GM19455 (cell line): ENCODE measurements at regions not wholly inside any gene's neighbourhood (a gene's known extent, or its start where the extent isn't known, plus 50 kb on each side); places are given as distances from the start of the nearest gene placed in this dataset.
"Not testable (repeated sequence)": the region's sequence is repeated elsewhere in the genome, so short reads cannot be mapped to it uniquely, and the experiment has no call there.

Experiments
- ATAC-seq: cut with Tn5 transposase; IDR thresholded peaks from one replicate; pipeline ENCODE4 v1.9.1; 2021; ENCODE audit not compliant: unreplicated experiment

DNA sequence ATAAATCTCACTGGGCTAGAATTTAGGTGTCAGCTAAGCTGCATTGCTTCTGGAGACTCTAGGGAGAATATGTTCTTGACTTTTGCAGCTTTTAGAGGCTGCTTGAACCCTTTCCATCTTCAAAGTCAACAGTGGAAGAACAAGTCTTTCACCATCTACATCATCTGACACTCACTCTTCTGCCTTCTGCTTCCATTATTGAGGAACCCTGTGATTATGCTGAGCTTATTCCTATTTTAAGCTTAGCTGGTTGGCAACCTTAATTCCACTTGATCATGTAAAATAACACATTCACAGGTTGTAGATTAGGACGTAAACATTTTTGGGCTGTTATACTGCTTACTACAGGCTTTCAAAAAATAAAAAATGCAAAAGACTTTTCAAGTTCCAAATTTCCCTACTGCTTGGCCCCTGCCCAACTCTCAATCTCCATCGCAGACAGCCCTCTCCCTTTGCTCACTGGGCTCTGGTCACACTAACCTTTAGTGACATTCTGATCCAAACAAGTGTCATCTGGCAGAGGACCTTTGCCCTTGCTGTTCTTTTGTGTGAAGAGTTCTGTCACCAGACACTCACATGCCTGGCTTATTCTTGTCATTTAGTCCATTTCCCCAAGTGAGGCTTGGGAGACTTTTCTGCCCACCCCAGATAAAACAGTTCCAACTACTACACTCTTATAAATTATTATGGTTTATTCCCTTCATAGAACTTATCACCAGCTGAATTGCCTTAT lies 1056.0 kb downstream of the STIM2 start:
- no peak for ATAC-seq

DNA sequence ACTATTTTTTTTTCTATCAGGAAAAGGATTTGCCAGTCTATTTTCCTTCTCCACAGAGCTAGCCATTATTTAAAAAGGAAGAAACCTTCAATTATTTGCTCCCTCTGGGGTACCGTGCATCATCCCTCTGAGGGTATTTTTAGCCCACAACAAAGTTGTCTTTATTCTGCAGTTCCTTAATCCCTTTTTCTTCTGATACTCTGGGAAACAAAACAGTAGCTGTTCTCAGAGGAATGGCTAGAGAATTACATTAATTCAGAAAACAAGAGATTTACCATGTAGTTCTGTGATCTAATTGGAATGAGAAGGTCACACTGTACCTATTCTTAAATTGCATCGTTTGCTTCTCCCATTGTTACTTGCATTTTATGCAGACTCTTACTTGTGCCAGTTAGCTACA lies 1056.7 kb downstream of the STIM2 start:
- ATAC-seq: no peak

DNA sequence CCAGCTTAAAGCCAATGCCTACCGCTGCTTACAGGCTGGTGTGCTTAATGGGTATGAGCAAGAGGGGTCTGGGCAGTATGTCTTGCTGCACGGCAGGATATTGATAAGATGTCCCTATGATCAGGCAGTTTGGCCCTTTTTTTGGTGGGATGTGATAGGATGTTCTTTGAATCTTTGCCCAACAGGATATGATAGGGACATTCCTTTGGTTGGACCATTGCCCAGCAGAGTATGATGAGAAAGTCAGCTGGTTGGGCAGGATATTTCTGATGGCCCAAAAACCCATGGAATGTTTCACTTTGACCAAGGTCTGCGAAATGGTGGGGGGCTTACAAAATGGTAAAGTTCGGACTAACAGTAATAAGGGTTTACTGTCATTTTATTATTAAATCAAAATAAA lies 1060.6 kb downstream of the STIM2 start:
- ATAC-seq: no peak

DNA sequence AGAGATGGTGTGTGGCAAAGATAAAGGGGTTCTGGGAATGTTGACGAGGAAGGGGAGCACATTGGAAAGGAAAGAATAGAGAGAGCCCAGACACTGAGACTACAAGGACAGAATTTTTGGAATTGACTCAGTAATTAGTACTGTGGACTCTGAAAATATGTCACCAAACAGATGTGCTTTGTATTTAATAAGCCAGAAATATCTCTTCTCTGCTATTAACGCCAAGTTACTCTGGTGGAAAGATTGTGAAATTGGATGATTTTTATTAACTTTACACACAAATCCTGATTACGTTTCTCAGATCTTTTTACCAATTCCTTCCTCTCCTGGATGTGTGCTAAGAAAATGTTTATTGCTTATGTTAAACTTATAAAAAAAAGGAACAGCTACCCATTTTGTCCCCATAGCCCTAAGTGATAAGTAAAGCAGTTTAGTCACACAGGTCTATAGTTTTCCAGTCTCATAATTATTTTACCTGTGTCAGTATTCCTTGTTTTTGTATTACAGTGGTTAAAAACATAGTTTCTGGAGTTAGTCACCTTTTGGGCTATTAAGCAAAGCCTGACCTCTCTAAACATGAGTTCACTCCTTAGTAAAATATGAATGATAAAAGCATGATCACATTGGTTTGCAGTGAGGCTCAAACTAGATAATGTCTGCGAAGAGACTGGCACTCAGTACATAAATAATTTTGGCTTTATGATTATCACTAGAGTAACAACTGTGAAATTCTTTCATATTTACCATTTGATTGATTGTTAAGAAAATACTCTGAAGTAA lies 1068.3 kb downstream of the STIM2 start:
- ATAC-seq: no peak

DNA sequence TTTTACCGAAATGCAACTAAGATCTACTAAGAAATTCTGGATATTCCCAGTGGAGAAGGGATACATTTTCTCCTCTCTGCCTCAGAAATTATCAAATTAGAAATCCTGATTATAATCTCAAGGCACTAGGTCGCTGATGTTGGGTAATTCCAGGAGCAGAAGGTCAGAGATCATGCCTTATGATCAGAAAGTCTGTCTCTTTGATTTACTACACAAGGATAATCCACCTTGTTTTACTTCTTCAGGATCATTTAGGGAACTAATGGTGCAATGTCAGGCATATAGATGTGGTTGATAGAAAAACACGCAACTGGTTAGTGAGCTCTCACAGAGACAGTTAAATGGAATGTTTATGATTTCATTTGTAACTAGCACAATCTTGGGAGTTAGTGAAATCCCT lies 1069.7 kb downstream of the STIM2 start:
- no peak for ATAC-seq

DNA sequence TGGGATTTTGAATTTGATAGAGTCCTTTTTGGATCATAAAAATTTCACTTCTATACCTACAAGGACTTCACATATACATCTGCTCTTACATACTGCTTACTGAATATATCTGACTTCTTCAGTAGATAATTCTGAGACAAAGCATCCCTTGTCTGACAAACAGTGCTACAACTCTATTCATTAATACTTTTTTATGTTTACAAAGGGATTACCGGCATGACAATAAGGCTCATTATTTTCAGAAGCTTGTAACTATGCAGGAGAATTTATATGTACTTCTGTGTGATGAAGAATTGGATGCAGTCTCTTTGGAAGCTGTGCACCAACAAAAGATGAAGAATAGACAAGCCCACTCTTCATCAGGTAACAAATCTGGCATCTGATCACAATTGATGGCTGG lies 1070.3 kb downstream of the STIM2 start:
- ATAC-seq: no peak

DNA sequence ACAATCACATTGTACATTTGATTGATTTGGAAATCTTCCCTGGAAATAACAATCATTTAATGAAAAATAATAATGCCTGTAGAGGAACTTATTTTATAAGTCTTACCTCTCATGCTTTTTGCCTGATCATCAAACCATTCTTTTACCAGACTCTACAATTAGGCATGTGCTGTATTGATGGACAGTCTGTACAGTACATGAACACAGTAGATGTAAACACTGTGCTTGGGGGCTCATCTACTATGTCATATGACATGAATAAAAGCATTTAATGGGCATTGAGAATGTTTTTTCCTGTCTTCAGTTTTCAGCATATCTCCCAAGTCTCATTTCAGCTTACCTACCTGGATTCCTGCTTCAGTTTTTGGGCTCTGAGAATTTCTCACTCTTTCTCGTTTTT lies 1070.9 kb downstream of the STIM2 start:
- no peak for ATAC-seq

DNA sequence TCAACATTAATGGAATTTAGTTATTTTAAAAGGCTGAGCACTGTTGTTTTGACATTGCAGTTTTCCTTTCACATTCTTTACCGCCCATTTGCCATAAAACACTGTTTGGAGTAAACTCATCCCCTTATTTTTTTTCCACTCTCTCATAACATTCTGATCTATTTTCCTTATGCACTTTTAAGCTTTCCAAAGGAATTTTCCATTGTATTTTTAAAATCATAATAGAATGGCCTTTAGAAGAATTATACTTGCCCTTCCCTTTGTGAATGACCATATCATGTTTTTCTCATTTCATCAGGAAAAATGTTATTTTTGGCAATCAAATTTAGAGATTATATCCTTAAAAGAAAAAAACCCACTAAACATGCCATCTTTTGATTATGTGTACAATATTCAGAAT lies 1074.2 kb downstream of the STIM2 start:
- no peak for ATAC-seq

DNA sequence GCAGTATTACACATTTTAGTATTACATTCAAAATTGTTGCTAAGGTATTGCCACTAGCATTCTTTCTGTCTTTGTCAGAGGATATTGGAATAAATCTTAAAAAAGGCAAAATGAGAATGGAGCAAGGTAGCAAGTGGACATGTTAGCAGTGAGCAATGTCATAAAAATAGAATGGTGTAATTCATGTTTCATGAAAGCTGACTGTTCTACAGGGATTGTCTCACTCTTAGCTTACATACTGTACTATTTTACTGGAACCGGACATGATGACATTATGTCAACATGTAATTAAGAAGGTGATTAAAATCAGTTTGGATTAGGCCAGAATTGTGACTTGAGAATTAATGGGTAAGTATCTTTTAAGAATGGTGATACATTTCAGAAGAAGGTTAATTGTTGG lies 1086.2 kb downstream of the STIM2 start:
- no peak for ATAC-seq

DNA sequence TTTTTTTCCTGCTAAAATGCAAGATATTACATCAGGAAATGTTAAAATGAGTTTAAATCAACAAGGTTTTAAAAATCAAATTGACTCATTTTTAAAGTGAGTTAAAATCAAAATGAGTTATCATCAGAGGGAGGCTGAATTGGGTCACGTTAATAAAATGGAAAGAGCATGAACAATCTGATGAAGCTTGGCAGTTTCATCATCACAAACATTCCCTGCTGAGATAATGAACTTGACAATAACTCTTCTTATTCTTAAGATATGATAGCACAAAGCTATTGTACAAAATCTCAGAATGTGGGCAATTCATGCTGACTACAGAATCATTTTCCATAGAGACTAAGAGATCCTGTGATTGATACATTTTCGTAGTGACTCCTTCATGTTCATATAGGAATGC lies 1086.7 kb downstream of the STIM2 start:
- ATAC-seq: no peak

DNA sequence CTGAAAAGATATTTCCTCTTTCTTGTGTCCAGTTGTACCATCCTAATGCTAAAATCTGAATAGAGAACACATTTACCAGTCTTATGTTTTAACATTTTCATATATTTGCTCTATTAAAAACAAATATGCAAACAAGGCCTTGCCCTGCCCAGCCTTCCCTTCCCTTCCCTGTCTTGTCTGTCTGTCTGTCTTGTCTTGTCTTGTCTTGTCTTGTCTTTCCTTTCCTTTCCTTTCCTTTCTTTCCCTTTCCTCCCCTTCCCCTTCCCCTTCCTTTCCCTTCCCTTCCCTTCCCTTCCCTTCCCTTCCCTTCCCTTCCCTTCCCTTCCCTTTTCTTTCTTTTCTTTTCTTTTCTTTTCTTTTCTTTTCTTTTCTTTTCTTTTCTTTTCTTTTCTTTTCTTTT lies 1103.5 kb downstream of the STIM2 start:
- no peak for ATAC-seq

DNA sequence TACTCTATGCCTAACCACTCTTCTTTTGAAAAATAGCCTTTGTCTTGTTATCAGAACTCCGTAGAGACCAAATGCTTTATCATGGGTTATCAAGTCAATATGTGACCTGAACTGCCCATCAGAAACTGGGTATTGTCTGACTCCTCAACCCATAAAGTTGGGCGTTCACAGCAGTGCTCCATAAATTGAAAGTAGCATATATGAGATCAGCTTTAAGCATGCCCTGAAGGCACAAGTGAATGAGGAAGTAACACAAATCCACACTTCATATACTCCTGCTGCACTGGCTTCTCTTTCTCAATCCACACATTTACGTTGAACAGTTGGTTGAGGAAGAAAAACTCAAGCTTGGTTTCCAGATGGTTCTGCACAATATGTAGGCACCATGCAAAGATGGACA lies 1106.0 kb downstream of the STIM2 start:
- ATAC-seq: no peak

DNA sequence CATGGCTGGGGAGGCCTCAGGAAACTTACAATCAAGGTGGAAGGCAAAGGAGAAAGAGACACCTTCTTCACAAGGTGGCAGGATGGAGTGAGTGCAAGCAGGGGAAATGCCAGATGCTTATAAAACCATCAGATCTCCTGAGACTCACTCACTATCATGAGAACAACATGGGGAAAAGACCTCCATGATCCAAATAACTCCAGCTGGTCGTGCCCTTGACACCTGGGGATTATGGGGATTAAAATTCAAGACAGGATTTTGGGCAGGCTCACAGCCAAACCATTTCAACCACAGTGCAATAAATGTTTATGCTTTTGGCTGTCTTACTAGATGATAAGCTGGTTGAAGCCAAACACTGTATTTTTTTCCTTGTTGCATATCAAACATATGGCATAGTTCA lies 1112.4 kb downstream of the STIM2 start:
- ATAC-seq: no peak

DNA sequence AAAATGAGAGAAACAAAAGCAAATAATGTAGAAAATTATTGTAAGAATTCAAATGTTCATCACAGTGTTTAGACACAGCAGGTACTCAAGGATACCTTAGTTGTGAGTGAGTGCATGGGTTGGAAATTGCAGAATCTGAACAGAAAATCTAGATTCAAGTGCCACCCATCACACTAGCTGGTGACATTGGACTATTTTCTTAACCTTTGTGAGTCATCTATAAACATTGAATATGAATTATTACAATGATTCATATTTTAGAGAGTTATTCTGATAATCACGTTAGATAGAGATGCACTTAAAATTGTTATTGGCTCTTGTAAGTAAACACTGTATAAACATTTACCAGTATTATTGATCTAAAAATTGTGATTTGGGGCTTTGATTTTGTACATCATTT lies 1113.1 kb downstream of the STIM2 start:
- ATAC-seq: no peak

DNA sequence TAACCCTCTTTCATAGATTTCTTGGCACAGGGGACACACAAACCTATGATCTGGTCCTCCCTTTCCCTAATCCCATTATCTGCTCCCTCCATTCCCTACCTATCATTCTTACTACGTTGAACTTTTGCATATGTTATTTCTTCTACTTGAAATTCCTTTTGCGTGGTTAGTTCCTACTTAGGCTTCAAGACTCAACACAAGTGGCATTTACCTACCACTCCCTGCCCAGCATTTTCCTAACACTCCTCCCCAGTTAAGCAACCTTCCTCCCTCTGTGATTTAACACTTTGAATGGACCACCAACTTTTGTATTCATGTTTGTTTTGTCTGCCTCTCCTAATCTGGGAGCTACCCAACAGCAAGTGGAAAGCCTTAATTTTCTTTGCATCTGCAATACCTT lies 1113.7 kb downstream of the STIM2 start:
- no peak for ATAC-seq

DNA sequence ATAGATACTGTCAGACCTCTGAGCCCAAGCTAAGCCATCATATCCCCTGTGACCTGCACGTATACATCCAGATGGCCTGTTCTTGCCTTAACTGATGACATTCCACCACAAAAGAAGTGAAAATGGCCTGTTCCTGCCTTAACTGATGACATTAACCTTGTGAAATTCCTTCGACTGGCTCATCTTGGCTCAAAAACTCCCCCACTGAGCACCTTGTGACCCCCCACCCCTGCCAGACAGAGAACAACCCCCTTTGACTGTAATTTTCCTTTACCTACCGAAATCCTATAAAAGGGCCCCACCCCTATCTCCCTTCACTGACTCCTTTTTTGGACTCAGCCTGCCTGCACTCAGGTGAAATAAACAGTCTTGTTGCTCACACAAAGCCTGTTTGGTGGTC lies 1114.2 kb downstream of the STIM2 start:
- not testable (repeated sequence) for ATAC-seq

DNA sequence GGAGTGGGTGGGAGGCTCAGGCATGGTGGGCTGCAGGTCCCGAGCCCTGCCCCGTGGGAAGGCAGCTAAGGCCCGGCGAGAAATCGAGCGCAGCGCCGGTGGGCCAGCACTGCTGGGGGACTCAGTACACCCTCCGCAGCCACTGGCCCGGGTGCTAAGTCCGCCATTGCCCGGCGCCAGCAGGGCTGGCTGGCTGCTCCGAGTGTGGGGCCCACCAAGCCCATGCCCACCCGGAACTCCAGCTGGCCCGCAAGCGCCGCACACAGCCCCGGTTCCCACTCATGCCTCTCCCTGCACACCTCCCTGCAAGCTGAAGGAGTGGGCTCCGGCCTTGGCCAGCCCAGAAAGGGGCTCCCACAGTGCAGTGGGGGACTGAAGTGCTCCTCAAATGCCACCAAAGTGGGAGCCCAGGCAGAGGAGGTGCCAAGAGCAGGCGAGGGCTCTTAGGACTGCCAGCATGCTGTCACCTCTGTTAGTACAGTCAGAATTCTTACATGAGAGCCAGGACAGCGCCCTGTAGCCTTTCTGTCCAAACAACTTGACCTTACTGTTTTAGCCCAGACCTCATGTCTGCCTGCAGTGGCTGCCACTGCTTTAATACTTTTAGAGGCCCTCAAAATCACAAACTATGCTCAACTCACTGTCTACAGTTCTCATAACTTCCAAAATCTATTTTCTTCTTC lies 1117.9 kb downstream of the STIM2 start:
- not testable (repeated sequence) for ATAC-seq

DNA sequence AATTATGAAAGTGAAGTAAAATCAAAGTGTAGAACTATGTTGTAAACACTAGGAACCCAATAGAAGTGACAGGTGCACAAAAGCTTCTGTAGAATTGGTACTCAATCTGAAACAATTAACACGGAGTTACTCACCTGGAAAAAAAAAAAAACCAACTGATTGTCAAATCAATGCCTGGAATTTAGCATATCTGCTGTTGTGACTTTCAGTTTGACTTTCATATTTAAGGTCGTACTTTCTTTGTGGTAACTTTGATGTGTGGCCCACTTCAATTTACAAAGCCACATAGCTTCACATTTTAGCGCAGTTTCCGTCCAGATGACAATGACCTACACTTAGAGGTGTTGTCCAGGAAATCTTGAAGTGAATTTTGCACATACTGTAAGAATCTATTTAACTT lies 1124.9 kb downstream of the STIM2 start:
- ATAC-seq: no peak

DNA sequence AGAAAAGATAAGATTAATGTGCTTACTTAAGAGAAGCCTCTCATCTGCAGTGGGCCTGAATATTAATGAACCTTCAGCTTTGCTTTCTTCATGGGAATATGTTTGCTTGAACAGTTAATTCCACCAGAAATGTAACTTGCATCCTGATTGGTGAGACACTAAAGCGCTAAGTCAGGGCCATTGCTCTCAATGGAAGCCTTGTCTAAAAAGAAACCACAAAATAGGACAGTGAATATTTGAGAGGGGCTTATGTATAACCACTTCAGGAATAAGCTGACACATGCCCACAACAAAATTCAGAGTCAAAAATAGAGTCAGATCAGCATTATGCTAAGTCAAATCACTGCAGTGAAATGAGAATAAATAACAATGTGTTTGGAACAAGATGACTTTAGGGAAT lies 1125.8 kb downstream of the STIM2 start:
- no peak for ATAC-seq

DNA sequence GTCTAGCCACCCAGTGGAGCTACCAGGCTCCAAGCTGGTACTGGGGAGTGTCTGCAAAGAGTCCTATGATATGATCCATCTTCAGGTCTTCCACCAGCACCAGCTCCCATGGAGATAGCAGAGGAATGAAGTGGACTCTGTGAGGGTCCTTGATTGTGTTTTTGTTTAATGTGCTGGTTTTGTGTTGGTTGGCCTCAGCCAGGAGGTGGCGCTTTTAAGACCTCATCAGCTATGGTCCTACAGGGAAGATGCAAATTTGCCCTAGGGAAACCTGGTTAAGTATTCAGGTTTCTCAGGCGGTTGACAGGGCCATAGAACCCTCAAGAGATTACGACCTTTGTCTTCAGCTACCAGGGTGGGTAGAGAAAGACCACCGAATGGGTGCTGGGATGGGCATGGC lies 1141.1 kb downstream of the STIM2 start:
- ATAC-seq: no peak

DNA sequence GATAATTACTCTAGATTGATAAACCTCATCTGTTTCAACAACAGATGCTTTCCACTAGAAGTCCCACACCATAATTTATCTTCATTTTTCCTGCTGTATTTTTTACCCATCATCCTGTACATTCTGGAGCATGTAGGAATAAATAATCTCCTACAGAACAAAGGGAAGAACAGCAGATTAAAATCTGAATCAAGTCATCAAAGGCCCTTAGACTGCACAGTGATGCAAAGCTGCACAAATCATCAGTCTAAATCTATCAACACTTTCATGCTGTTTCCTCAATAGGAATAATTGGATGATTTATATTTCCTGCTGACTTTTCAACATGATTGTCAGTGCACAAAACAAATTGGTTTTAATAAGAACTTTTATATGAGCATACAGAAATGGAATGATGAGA lies 1143.9 kb downstream of the STIM2 start:
- ATAC-seq: no peak

DNA sequence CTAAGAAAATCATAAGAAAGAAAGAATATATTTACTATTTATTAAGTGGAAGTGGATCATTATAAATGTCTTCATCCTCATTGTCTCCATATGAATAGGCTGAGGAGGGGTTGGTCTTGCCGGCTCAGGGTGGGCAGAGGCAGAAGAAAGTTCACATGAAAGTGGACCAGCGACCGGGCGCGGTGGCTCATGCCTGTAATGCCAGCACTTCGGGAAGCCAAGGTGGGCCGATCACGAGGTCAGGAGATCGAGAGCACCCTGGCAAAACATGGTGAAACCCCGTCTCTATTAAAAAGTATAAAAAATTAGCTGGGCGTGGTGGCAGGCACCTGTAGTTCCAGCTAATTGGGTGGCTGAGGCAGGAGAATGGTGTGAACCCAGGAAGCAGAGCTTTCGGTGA lies 1145.4 kb downstream of the STIM2 start:
- no peak for ATAC-seq
